ENCODE measurements at regions not wholly inside any gene's neighbourhood (a gene's known extent, or its start where the extent isn't known, plus 50 kb on each side); places are given as distances from the start of the nearest gene placed in this dataset.

- no peak overlapping the region for H3K4me3 ChIP-seq
- intact Hi-C loops (cut with DNase I; ENCODE audit: low total_unique reads) = no loop called here
- peaks cover 0 to 9% (median 1%) of the 10 kb centered on the region in 8 donors for H3K9me3 ChIP-seq
- H3K27me3 ChIP-seq (replicated peaks in 1 of 7) = no peaks in the 10 kb centered on the region
- TF ChIP-seq POLR2AphosphoS5 (IDR thresholded peaks at IDR 0.05) (no peak), CTCF (IDR thresholded peaks at IDR 0.05 in 8 of 11, conservative IDR thresholded peaks at IDR 0.05 in 3 of 11) (no peak), POLR2A (IDR thresholded peaks at IDR 0.05) (no peak)
- no peaks in the 10 kb centered on the region for H3K4me1 ChIP-seq
- no peak for DNase-seq
- H3K36me3 ChIP-seq = no peaks in the 10 kb centered on the region
- H3K27ac ChIP-seq = no peak overlapping the region
Observed at GRCh38 chr13:55361141-55361540, 1779.6 kb upstream of the PRR20A start.

- 43 to 55% (median 47%) methylated on average over 3 of the region's 3 CpGs for WGBS, 5 donors
- no peaks in the 10 kb centered on the region for H3K36me3 ChIP-seq
- H3K27me3 ChIP-seq (replicated peaks in 1 of 7) = no peaks in the 10 kb centered on the region
- no peaks in the 10 kb centered on the region for H3K4me1 ChIP-seq
- no peak overlapping the region for H3K4me3 ChIP-seq
- H3K9me3 ChIP-seq = no peaks in the 10 kb centered on the region
- TF ChIP-seq CTCF (IDR thresholded peaks at IDR 0.05 in 8 of 11, conservative IDR thresholded peaks at IDR 0.05 in 3 of 11) (no peak), POLR2A (IDR thresholded peaks at IDR 0.05) (no peak), POLR2AphosphoS5 (IDR thresholded peaks at IDR 0.05) (no peak)
- DNase-seq = no peak
- no peak overlapping the region for H3K27ac ChIP-seq
- intact Hi-C loops (cut with DNase I; ENCODE audit: low total_unique reads) = no loop called here
Observed at GRCh38 chr13:55366676-55367075, 1774.0 kb upstream of the PRR20A start.

- 76 to 88% (median 80%) methylated on average over 3 of the region's 3 CpGs for WGBS, 5 donors
- no peak for DNase-seq
- H3K27me3 ChIP-seq (replicated peaks in 1 of 7) = no peaks in the 10 kb centered on the region
- no peaks in the 10 kb centered on the region for H3K36me3 ChIP-seq
- H3K27ac ChIP-seq = no peak overlapping the region
- TF ChIP-seq POLR2AphosphoS5 (IDR thresholded peaks at IDR 0.05) (no peak), CTCF (IDR thresholded peaks at IDR 0.05 in 8 of 11, conservative IDR thresholded peaks at IDR 0.05 in 3 of 11) (no peak), POLR2A (IDR thresholded peaks at IDR 0.05) (no peak)
- H3K9me3 ChIP-seq = peaks cover 0 to 42% (median 26%) of the 10 kb centered on the region in 8 donors
- no peaks in the 10 kb centered on the region for H3K4me1 ChIP-seq
- no peak overlapping the region for H3K4me3 ChIP-seq
- intact Hi-C loops (cut with DNase I; ENCODE audit: low total_unique reads) = no loop called here
Observed at GRCh38 chr13:55394470-55394869, 1746.2 kb upstream of the PRR20A start.

GRCh38 chr13:55402870-55403269 lies 1737.8 kb upstream of the PRR20A start:
- H3K27me3 ChIP-seq (replicated peaks in 1 of 7) = no peaks in the 10 kb centered on the region
- H3K27ac ChIP-seq = no peak overlapping the region
- intact Hi-C loops (cut with DNase I; ENCODE audit: low total_unique reads) = no loop called here
- no peaks in the 10 kb centered on the region for H3K36me3 ChIP-seq
- H3K4me1 ChIP-seq = no peaks in the 10 kb centered on the region
- no peak for TF ChIP-seq POLR2AphosphoS5 (IDR thresholded peaks at IDR 0.05)
- no peak for TF ChIP-seq POLR2A (IDR thresholded peaks at IDR 0.05)
- no peak for TF ChIP-seq CTCF (IDR thresholded peaks at IDR 0.05 in 8 of 11, conservative IDR thresholded peaks at IDR 0.05 in 3 of 11)
- no peak overlapping the region for H3K4me3 ChIP-seq
- WGBS, 5 donors = 68 to 92% (median 87%) methylated on average over 1 of the region's 1 CpG
- no peak for DNase-seq
- H3K9me3 ChIP-seq = peaks cover 0 to 6% (median 0%) of the 10 kb centered on the region in 8 donors

Measured in spleen (tissue), 11 donors.